Lower leg skin (tissue), 4 donors: ENCODE measurements at regions not wholly inside any gene's neighbourhood (a gene's known extent, or its start where the extent isn't known, plus 50 kb on each side); places are given as distances from the start of the nearest gene placed in this dataset.
A peak's percentile ranks its signal among the peaks of the same experiment; 100 is the strongest.

Source experiments
- DNase-seq, 2 donors: peaks; one replicate each; pipeline ENCODE4 v3.0.0-alpha.2; 2019; ENCODE audit warnings: low spot score in 2 of 2
- H3K4me3 ChIP-seq: fragments of 200-600 bp; sonication (generic); 2 replicates; pipeline ENCODE4 v1.5.1; 2017; ENCODE audit warnings: mild to moderate bottlenecking, low read depth; ENCODE audit not compliant: poor library complexity, severe bottlenecking
- CTCF ChIP-seq, 3 donors: fragments of 450-650 bp; IDR thresholded peaks; one replicate each; pipeline ENCODE4 v1.5.1; 2016; ENCODE audit warnings: antibody characterized with exemption in 3 of 3, mild to moderate bottlenecking in 3 of 3, moderate library complexity in 2 of 3
- POLR2A ChIP-seq, 2 donors: fragments of 450-650 bp; IDR thresholded peaks; one replicate each; pipeline ENCODE4 v1.6.1; 2016 to 2017; ENCODE audit warnings: antibody characterized with exemption in 2 of 2, mild to moderate bottlenecking in 1 of 2, moderate library complexity in 1 of 2
- WGBS, 2 donors: methylation state at CpG; one replicate each; pipeline ENCODE4 v1.1.5; 2018; 5-methylcytosine and 5-hydroxymethylcytosine counted together
- intact Hi-C: fragments of 100-400 bp; cut with DNase I; formaldehyde crosslinking; loops from one replicate; pipeline ENCODE4 v1.15.0; 2023; ENCODE audit warnings: low total_unique reads

GRCh38 chr4:85391071-85391470 is 83.9 kb upstream of the ARHGAP24 start:
- intact Hi-C loops, result no loop called here
- no peak overlapping the region for H3K4me3 ChIP-seq
- WGBS, 2 donors, result 38 to 49% methylated on average over 1 of the region's 1 CpG
- no peak for TF ChIP-seq POLR2A (IDR thresholded peaks at IDR 0.05)
- no peak for TF ChIP-seq CTCF (IDR thresholded peaks at IDR 0.05)
- no peak for DNase-seq

GRCh38 chr4:85391589-85392410 is 83.2 kb upstream of the ARHGAP24 start:
- 62 to 67% methylated on average over 4 of the region's 4 CpGs for WGBS, 2 donors
- no peak for TF ChIP-seq CTCF (IDR thresholded peaks at IDR 0.05)
- TF ChIP-seq POLR2A (IDR thresholded peaks at IDR 0.05), result no peak
- intact Hi-C loops, result no loop called here
- no peak for DNase-seq
- H3K4me3 ChIP-seq, result no peak overlapping the region

- H3K4me3 ChIP-seq, result no peak overlapping the region
- intact Hi-C loops, result no loop called here
- TF ChIP-seq POLR2A (IDR thresholded peaks at IDR 0.05) (no peak), CTCF (IDR thresholded peaks at IDR 0.05) (no peak)
- WGBS, 2 donors, result 84 to 88% methylated on average over 3 of the region's 3 CpGs
- no peak for DNase-seq
Observed at GRCh38 chr4:85393201-85393600, 81.7 kb upstream of the ARHGAP24 start.

- intact Hi-C loops, result no loop called here
- no peak for DNase-seq
- 62 to 83% methylated on average over 1 of the region's 1 CpG for WGBS, 2 donors
- no peak overlapping the region for H3K4me3 ChIP-seq
- TF ChIP-seq POLR2A (IDR thresholded peaks at IDR 0.05) (no peak), CTCF (IDR thresholded peaks at IDR 0.05) (no peak)
Observed at GRCh38 chr4:85398276-85398675, 76.7 kb upstream of the ARHGAP24 start.

GRCh38 chr4:85399270-85399669 is 75.7 kb upstream of the ARHGAP24 start:
- intact Hi-C loops, result no loop called here
- 90 to 98% methylated on average over 2 of the region's 2 CpGs for WGBS, 2 donors
- no peak for DNase-seq
- H3K4me3 ChIP-seq, result no peak overlapping the region
- TF ChIP-seq POLR2A (IDR thresholded peaks at IDR 0.05) (no peak), CTCF (IDR thresholded peaks at IDR 0.05) (no peak)

- no peak overlapping the region for H3K4me3 ChIP-seq
- peak in 1 of 2 donors; percentile 19 for DNase-seq
- WGBS, 2 donors, result 57 to 65% methylated on average over 3 of the region's 3 CpGs
- intact Hi-C loops, result no loop called here
- TF ChIP-seq POLR2A (IDR thresholded peaks at IDR 0.05) (no peak), CTCF (IDR thresholded peaks at IDR 0.05) (no peak)
Observed at GRCh38 chr4:85402371-85402770, 72.6 kb upstream of the ARHGAP24 start.
